ENCODE measurements at regions not wholly inside any gene's neighbourhood (a gene's known extent, or its start where the extent isn't known, plus 50 kb on each side); places are given as distances from the start of the nearest gene placed in this dataset.

GRCh38 chr10:27345455-27345920, 104.9 kb upstream of the ACBD5 start:
- TF ChIP-seq, protein P1, sequence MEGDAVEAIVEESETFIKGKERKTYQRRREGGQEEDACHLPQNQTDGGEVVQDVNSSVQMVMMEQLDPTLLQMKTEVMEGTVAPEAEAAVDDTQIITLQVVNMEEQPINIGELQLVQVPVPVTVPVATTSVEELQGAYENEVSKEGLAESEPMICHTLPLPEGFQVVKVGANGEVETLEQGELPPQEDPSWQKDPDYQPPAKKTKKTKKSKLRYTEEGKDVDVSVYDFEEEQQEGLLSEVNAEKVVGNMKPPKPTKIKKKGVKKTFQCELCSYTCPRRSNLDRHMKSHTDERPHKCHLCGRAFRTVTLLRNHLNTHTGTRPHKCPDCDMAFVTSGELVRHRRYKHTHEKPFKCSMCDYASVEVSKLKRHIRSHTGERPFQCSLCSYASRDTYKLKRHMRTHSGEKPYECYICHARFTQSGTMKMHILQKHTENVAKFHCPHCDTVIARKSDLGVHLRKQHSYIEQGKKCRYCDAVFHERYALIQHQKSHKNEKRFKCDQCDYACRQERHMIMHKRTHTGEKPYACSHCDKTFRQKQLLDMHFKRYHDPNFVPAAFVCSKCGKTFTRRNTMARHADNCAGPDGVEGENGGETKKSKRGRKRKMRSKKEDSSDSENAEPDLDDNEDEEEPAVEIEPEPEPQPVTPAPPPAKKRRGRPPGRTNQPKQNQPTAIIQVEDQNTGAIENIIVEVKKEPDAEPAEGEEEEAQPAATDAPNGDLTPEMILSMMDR (IDR thresholded peaks at IDR 0.05), result no peak
- no peak for TF ChIP-seq POLR2A (IDR thresholded peaks at IDR 0.05)
